ENCODE measurements at regions not wholly inside any gene's neighbourhood (a gene's known extent, or its start where the extent isn't known, plus 50 kb on each side); places are given as distances from the start of the nearest gene placed in this dataset.
"Not testable (repeated sequence)": the region's sequence is repeated elsewhere in the genome, so short reads cannot be mapped to it uniquely, and the experiment has no call there.

GRCh38 chr6:135113860-135114259, 59.2 kb upstream of the HBS1L start:
- ChIA-PET CTCF (interaction anchor here (1.0 to 1.5 kb wide), 2 partner anchors 20 to 22 kb away, joined by 3 to 4 read pairs; no protein-coding TSS in a partner anchor), POLR2A (no interaction called here)
- peak overlapping the region; percentile 76 for H3K27ac Mint-ChIP-seq
- H3K4me3 Mint-ChIP-seq: peak overlapping the region; percentile 40
- DNase-seq: no peak
- H3K36me3 Mint-ChIP-seq (ENCODE audit: low read depth): peaks cover 18% of the 10 kb centered on the region
- H3K9me3 Mint-ChIP-seq: peaks cover 16% of the 10 kb centered on the region
- peaks cover 74% of the 10 kb centered on the region for H3K4me1 Mint-ChIP-seq
- no peaks in the 10 kb centered on the region for H3K27me3 Mint-ChIP-seq

- H3K27me3 Mint-ChIP-seq, POLR2A ChIA-PET, DNase-seq, H3K4me3 Mint-ChIP-seq, H3K27ac Mint-ChIP-seq: not testable (repeated sequence)
- CTCF ChIA-PET: interaction anchor here (1.0 kb wide), 1 partner anchor 19 kb away, joined by 3 read pairs; no protein-coding TSS in a partner anchor
- H3K9me3 Mint-ChIP-seq: peaks cover 17% of the 10 kb centered on the region
- H3K36me3 Mint-ChIP-seq (ENCODE audit: low read depth): peaks cover 16% of the 10 kb centered on the region
- H3K4me1 Mint-ChIP-seq: peaks cover 66% of the 10 kb centered on the region
Measured at GRCh38 chr6:135112951-135113350, 58.3 kb upstream of the HBS1L start.

- POLR2A ChIA-PET, H3K27me3 Mint-ChIP-seq, H3K27ac Mint-ChIP-seq, DNase-seq, H3K4me3 Mint-ChIP-seq: not testable (repeated sequence)
- H3K4me1 Mint-ChIP-seq: peaks cover 41% of the 10 kb centered on the region
- CTCF ChIA-PET: interaction anchor here (0.8 kb wide), 1 partner anchor 17 kb away, joined by 3 read pairs; no protein-coding TSS in a partner anchor
- H3K9me3 Mint-ChIP-seq: peaks cover 27% of the 10 kb centered on the region
- peaks cover 25% of the 10 kb centered on the region for H3K36me3 Mint-ChIP-seq (ENCODE audit: low read depth)
Measured at GRCh38 chr6:135110261-135110781, 55.7 kb upstream of the HBS1L start.

GRCh38 chr6:135109761-135110160, 55.1 kb upstream of the HBS1L start:
- Mint-ChIP-seq H3K27ac (no peak overlapping the region), H3K4me3 (no peak overlapping the region), H3K27me3 (no peaks in the 10 kb centered on the region), H3K9me3 (peaks cover 30% of the 10 kb centered on the region), H3K36me3 (ENCODE audit: low read depth) (peaks cover 25% of the 10 kb centered on the region), H3K4me1 (peaks cover 36% of the 10 kb centered on the region)
- POLR2A ChIA-PET: no interaction called here
- CTCF ChIA-PET: interaction anchor here (0.8 kb wide), 1 partner anchor 17 kb away, joined by 3 read pairs; no protein-coding TSS in a partner anchor
- no peak for DNase-seq

- Mint-ChIP-seq H3K27ac (no peak overlapping the region), H3K36me3 (ENCODE audit: low read depth) (peaks cover 28% of the 10 kb centered on the region), H3K27me3 (no peaks in the 10 kb centered on the region), H3K4me3 (no peak overlapping the region), H3K9me3 (peaks cover 30% of the 10 kb centered on the region), H3K4me1 (peaks cover 34% of the 10 kb centered on the region)
- DNase-seq: no peak
- POLR2A ChIA-PET: no interaction called here
- CTCF ChIA-PET: interaction anchor here (0.7 to 1.2 kb wide), 3 partner anchors 10 to 23 kb away, joined by 3 read pairs; no protein-coding TSS in a partner anchor
Measured at GRCh38 chr6:135108692-135109091, 54.1 kb upstream of the HBS1L start.

- Mint-ChIP-seq H3K27ac (no peak overlapping the region), H3K9me3 (peaks cover 21% of the 10 kb centered on the region), H3K4me3 (no peak overlapping the region), H3K27me3 (no peaks in the 10 kb centered on the region), H3K36me3 (ENCODE audit: low read depth) (peaks cover 15% of the 10 kb centered on the region), H3K4me1 (peaks cover 37% of the 10 kb centered on the region)
- ChIA-PET CTCF (interaction anchor here (0.5 to 1.8 kb wide), 4 partner anchors 10 to 109 kb away, joined by 3 to 6 read pairs (median 4); no protein-coding TSS in a partner anchor), POLR2A (no interaction called here)
- DNase-seq: no peak
Measured at GRCh38 chr6:135106611-135107010, 52.0 kb upstream of the HBS1L start.

- ChIA-PET POLR2A (no interaction called here), CTCF (interaction anchor here (0.6 to 1.8 kb wide), 7 partner anchors 9 to 69 kb away, joined by 3 to 6 read pairs (median 4); no protein-coding TSS in a partner anchor)
- Mint-ChIP-seq H3K27ac (no peak overlapping the region), H3K36me3 (ENCODE audit: low read depth) (peaks cover 15% of the 10 kb centered on the region), H3K27me3 (no peaks in the 10 kb centered on the region), H3K9me3 (peaks cover 20% of the 10 kb centered on the region), H3K4me1 (peaks cover 39% of the 10 kb centered on the region), H3K4me3 (no peak overlapping the region)
- no peak for DNase-seq
Measured at GRCh38 chr6:135105710-135106109, 51.1 kb upstream of the HBS1L start.

GRCh38 chr6:135105299-135105698, 50.7 kb upstream of the HBS1L start:
- DNase-seq: no peak
- Mint-ChIP-seq H3K27ac (no peak overlapping the region), H3K27me3 (no peaks in the 10 kb centered on the region), H3K4me3 (no peak overlapping the region), H3K36me3 (ENCODE audit: low read depth) (peaks cover 15% of the 10 kb centered on the region), H3K4me1 (peaks cover 36% of the 10 kb centered on the region), H3K9me3 (peaks cover 19% of the 10 kb centered on the region)
- ChIA-PET CTCF (interaction anchor here (0.9 to 1.8 kb wide), 6 partner anchors 10 to 19 kb away, joined by 3 to 6 read pairs (median 4); no protein-coding TSS in a partner anchor), POLR2A (no interaction called here)
